Sigmoid colon (tissue), 6 donors: ENCODE measurements at regions not wholly inside any gene's neighbourhood (a gene's known extent, or its start where the extent isn't known, plus 50 kb on each side); places are given as distances from the start of the nearest gene placed in this dataset.

ENCODE experiments used
- DNase-seq: peaks from one replicate; pipeline ENCODE4 v3.0.0-alpha.2; 2019
- H3K27ac ChIP-seq, 4 donors: fragments of 200-600 bp; sonication (generic); one replicate each; pipeline ENCODE4 v1.5.1; 2016 to 2019; ENCODE audit warnings: mild to moderate bottlenecking in 1 of 4
- H3K27me3 ChIP-seq, 3 donors: fragments of 200-600 bp; sonication (generic); one replicate each; pipeline ENCODE4 v1.5.1; 2019; ENCODE audit warnings: mild to moderate bottlenecking in 1 of 3
- H3K36me3 ChIP-seq, 4 donors: fragments of 200-600 bp; sonication (generic); one replicate each; pipeline ENCODE4 v1.5.1; 2016 to 2019
- H3K4me1 ChIP-seq, 4 donors: fragments of 200-600 bp; sonication (generic); one replicate each; pipeline ENCODE4 v1.5.1; 2017 to 2019
- H3K4me3 ChIP-seq, 4 donors: fragments of 200-600 bp; sonication (generic); one replicate each; pipeline ENCODE4 v1.5.1; 2017 to 2019; ENCODE audit warnings: mild to moderate bottlenecking in 2 of 4, moderate library complexity in 1 of 4
- H3K9me3 ChIP-seq, 4 donors: fragments of 200-600 bp in 3 of 4; sonication (generic) in 3 of 4; one replicate each; pipeline versions ENCODE4 v1.5.1 to v1.6.1; 2013 to 2019
- CTCF ChIP-seq, 4 experiments: fragments of 450-650 bp in 3 of 4; fragments of 200-600 bp in 1 of 4; IDR thresholded peaks; one replicate each; pipeline ENCODE4 v1.5.1; 2016 to 2019; ENCODE audit warnings: antibody characterized with exemption in 4 of 4, mild to moderate bottlenecking in 3 of 4, moderate library complexity in 2 of 4
- EP300 ChIP-seq, 4 donors: sonication (generic); formaldehyde crosslinking; IDR thresholded peaks; one replicate each; pipeline ENCODE4 v1.6.1; 2017; ENCODE audit warnings: antibody characterized with exemption in 4 of 4
- POLR2A ChIP-seq, 2 donors: fragments of 450-650 bp; IDR thresholded peaks; one replicate each; pipeline ENCODE4 v1.6.1; 2016; ENCODE audit warnings: antibody characterized with exemption in 2 of 2, mild to moderate bottlenecking in 2 of 2, moderate library complexity in 2 of 2
- POLR2AphosphoS5 ChIP-seq, 4 donors: sonication (generic); formaldehyde crosslinking; IDR thresholded peaks; one replicate each; pipeline ENCODE4 v1.6.1; 2017; ENCODE audit warnings: antibody characterized with exemption in 4 of 4
- WGBS, 2 donors: extraction: QIAGEN DNeasy Blood & Tissue Kit; methylation state at CpG; one replicate each; pipeline ENCODE4 v1.1.7; 2013; 5-methylcytosine and 5-hydroxymethylcytosine counted together
- intact Hi-C: fragments of 100-400 bp; cut with DNase I; formaldehyde crosslinking; loops from one replicate; pipeline ENCODE4 v1.15.1; 2023
- donor health status: healthy with polysubstance abuse.
- donor health status: healthy.

GRCh38 chr14:43803076-43803689 is 703.9 kb downstream of the FSCB start:
- intact Hi-C loops = no loop called here
- Histone ChIP-seq H3K9me3 (no peaks in the 10 kb centered on the region), H3K36me3 (no peaks in the 10 kb centered on the region), H3K27ac (no peak overlapping the region), H3K4me3 (no peak overlapping the region), H3K27me3 (no peaks in the 10 kb centered on the region), H3K4me1 (no peaks in the 10 kb centered on the region)
- no peak for DNase-seq
- whole genome bisulfite sequencing, 2 donors = 72 to 83% methylated on average over 2 of the region's 2 CpGs
- TF ChIP-seq CTCF (IDR thresholded peaks at IDR 0.05) = no peak
- no peak for TF ChIP-seq EP300 (IDR thresholded peaks at IDR 0.05)
- no peak for TF ChIP-seq POLR2A (IDR thresholded peaks at IDR 0.05)
- no peak for TF ChIP-seq POLR2AphosphoS5 (IDR thresholded peaks at IDR 0.05)

- intact Hi-C loops = no loop called here
- Histone ChIP-seq H3K27me3 (no peaks in the 10 kb centered on the region), H3K36me3 (no peaks in the 10 kb centered on the region), H3K4me3 (no peak overlapping the region), H3K4me1 (peaks cover 0 to 19% (median 4%) of the 10 kb centered on the region in 4 donors), H3K27ac (no peak overlapping the region), H3K9me3 (no peaks in the 10 kb centered on the region)
- DNase-seq = no peak
- TF ChIP-seq CTCF (IDR thresholded peaks at IDR 0.05) (peak in 1 of 4 experiments; percentile 46), POLR2A (IDR thresholded peaks at IDR 0.05) (no peak)
These were observed 711.4 kb downstream of the FSCB start for GRCh38 chr14:43795600-43796228.

- DNase-seq = no peak
- Histone ChIP-seq H3K27ac (no peak overlapping the region), H3K27me3 (no peaks in the 10 kb centered on the region), H3K4me1 (peaks cover 0 to 19% (median 4%) of the 10 kb centered on the region in 4 donors), H3K9me3 (no peaks in the 10 kb centered on the region), H3K36me3 (no peaks in the 10 kb centered on the region), H3K4me3 (no peak overlapping the region)
- intact Hi-C loops = no loop called here
- WGBS, 2 donors = 49 to 66% methylated on average over 2 of the region's 2 CpGs
- no peak for TF ChIP-seq POLR2AphosphoS5 (IDR thresholded peaks at IDR 0.05)
- no peak for TF ChIP-seq POLR2A (IDR thresholded peaks at IDR 0.05)
- TF ChIP-seq CTCF (IDR thresholded peaks at IDR 0.05) = no peak
- TF ChIP-seq EP300 (IDR thresholded peaks at IDR 0.05) = no peak
These were observed 713.5 kb downstream of the FSCB start for GRCh38 chr14:43793579-43793978.

- intact Hi-C loops = no loop called here
These were observed 714.1 kb downstream of the FSCB start for GRCh38 chr14:43792980-43793379.

More at GRCh38 chr14:43792980-43793379, 714.1 kb downstream of the FSCB start:
- H3K4me3 ChIP-seq = no peak overlapping the region
- H3K36me3 ChIP-seq = no peaks in the 10 kb centered on the region
- DNase-seq = no peak
- H3K9me3 ChIP-seq = no peaks in the 10 kb centered on the region
- TF ChIP-seq POLR2A (IDR thresholded peaks at IDR 0.05) (no peak), EP300 (IDR thresholded peaks at IDR 0.05) (no peak), POLR2AphosphoS5 (IDR thresholded peaks at IDR 0.05) (no peak), CTCF (IDR thresholded peaks at IDR 0.05) (no peak)
- no peaks in the 10 kb centered on the region for H3K27me3 ChIP-seq
- WGBS, 2 donors = 81 to 82% methylated on average over 3 of the region's 3 CpGs
- H3K27ac ChIP-seq = no peak overlapping the region
- H3K4me1 ChIP-seq = peaks cover 0 to 19% (median 4%) of the 10 kb centered on the region in 4 donors
